Right hindlimb (tissue), 1 donor: ENCODE measurements at regions not wholly inside any gene's neighbourhood (a gene's known extent, or its start where the extent isn't known, plus 50 kb on each side); places are given as distances from the start of the nearest gene placed in this dataset.

Source experiments
- DNase-seq: peaks from one replicate; pipeline ENCODE4 v3.0.0-alpha.2; 2018

- DNase-seq = no peak
These were observed 72.5 kb upstream of the ONECUT1 start for GRCh38 chr15:52862677-52863076.

- DNase-seq = no peak
These were observed 68.6 kb upstream of the ONECUT1 start for GRCh38 chr15:52858782-52859176.

DNA sequence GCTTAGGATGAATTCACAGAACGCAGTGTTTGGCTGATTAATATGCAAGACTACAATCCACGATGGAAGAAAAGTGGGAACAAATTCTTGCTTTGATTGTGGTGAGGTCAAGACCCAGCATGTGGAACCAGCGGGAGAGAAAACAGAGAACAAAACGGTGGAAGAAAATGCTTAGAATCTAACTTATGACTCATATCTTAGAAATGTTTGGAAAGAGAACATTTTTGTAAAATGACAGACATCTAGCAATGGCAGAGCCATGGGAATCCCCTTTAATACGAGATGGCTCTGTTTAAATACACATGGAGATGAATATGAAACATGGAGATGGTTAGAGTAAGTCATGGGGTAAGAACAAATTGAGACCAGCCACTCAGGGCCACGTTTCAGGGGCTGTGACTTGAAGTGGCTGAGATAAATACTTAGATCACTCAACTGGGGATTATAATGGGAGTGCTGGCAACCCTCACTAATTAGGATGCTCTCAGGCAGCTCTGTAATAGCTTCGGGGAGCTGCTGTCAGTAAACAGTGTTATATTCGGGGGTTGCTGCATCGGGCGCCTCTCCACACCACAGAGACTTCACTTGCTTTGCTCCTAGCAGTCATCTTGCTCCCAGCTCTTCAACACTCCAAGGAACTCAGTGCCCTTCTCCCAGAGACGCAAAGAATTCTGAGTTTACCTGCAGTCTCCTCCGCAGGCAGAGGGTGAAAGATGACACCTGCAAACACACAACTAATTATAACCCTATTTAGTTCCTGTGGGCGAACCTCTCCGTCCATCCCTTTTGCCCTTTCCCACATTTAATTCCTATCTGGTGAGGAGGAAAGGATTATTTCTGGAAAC lies 68.0 kb upstream of the ONECUT1 start:
- no peak for DNase-seq

- no peak for DNase-seq
These were observed 67.3 kb upstream of the ONECUT1 start for GRCh38 chr15:52857471-52857870.

DNA sequence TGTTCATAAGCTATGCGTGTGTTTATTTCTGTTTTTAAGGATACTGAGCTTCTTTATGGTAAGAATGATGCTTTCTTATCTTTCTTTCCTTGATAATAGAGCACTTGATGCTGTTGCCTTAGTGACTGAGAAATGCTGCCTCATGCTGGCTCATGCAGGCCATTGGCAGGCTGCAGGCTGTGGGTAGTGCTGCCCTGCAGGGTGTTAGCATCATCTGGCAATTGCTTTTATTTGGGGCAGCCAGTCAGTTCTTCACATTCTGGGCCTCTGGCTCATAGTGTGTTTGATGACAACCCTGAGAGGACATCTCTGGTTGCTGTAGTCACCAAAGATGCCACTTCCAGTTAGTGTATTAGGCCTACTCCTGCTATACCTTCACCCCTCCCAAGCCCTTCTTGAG lies 66.2 kb upstream of the ONECUT1 start:
- DNase-seq = no peak

- DNase-seq = no peak
These were observed 65.0 kb upstream of the ONECUT1 start for GRCh38 chr15:52855157-52855556.

DNA sequence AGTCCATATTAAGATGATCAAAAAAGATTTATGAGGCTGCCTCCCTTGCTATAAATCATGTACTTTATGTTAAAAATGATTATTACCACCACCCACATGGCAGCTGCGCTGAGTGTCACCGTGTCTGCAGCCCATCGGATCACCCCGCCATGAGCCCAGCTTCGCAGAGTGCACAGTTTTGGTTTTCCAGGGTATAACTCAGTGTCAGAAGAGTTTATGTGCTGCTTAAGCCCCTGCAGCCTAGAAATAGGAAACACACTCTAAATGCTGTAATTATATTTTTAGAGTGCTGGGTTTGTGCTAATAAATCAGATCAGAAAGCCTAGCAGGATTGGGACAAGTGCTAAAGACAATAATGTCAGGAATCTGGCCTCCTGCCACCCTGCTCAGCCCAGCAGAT lies 54.7 kb upstream of the ONECUT1 start:
- DNase-seq = no peak
